GM12872 (cell line): ENCODE measurements at regions not wholly inside any gene's neighbourhood (a gene's known extent, or its start where the extent isn't known, plus 50 kb on each side); places are given as distances from the start of the nearest gene placed in this dataset.

Experiments used
- TF ChIP-seq, protein P1 (sequence below): IDR thresholded peaks from 3 replicates; pipeline ENCODE4 v1.5.1; 2011; ENCODE audit warnings: low read depth, mild to moderate bottlenecking, low read length, moderate library complexity; ENCODE audit not compliant: insufficient read depth

DNA sequence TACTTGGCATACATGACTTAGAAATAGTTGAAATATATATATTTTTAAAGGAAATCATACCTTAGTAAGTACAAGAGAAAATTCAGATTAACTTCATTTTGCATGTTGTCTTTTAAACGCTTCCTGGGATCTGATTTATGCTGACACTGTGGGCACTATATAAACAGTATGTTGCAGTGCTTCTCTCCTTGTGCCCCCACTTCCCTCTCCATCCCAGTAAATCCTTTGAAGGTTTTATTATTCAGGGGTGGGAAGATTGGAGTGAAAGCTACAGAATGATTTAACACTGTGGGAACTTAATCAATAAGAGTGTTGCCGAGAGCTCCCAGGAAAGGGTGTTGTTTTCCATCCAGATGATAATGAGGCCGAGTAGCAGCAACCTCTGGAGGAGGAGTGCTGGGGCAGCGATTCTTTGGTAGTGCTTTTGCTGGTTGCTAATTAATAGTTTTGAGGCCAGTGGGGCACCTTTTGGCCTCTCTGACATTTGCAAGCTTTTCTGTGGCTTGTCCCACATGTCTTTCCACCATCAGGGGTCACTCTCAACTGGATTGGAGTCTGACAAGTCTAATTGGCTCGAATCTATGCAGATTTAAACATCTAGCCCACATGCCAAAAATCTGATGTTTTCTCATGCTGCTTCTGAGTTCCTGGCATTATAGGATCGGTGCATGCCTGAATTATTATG lies 183.0 kb upstream of the MMS22L start:
- TF ChIP-seq, protein P1, sequence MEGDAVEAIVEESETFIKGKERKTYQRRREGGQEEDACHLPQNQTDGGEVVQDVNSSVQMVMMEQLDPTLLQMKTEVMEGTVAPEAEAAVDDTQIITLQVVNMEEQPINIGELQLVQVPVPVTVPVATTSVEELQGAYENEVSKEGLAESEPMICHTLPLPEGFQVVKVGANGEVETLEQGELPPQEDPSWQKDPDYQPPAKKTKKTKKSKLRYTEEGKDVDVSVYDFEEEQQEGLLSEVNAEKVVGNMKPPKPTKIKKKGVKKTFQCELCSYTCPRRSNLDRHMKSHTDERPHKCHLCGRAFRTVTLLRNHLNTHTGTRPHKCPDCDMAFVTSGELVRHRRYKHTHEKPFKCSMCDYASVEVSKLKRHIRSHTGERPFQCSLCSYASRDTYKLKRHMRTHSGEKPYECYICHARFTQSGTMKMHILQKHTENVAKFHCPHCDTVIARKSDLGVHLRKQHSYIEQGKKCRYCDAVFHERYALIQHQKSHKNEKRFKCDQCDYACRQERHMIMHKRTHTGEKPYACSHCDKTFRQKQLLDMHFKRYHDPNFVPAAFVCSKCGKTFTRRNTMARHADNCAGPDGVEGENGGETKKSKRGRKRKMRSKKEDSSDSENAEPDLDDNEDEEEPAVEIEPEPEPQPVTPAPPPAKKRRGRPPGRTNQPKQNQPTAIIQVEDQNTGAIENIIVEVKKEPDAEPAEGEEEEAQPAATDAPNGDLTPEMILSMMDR = 0 out of 3 replicates have a peak, but pooled peaks have one; percentile 4

DNA sequence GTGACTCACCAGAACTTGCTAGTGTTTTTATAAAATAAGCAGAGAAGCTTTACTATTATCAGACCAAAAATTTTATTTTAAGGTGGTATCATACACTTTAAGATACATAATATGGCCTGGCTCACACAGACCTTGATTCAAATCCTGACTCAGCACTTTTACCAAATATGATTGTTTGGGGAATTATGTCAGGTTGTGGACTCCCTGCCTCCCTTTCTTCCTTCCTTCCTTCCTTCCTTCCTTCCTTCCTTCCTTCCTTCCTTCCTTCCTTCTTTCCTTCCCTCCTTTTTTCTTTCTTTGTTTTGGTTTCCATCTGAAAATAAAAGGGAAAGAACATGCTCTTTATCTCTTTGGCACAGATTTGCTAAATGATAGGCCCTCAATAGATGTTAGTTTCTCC lies 186.0 kb upstream of the MMS22L start:
- TF ChIP-seq, protein P1 = no peak

DNA sequence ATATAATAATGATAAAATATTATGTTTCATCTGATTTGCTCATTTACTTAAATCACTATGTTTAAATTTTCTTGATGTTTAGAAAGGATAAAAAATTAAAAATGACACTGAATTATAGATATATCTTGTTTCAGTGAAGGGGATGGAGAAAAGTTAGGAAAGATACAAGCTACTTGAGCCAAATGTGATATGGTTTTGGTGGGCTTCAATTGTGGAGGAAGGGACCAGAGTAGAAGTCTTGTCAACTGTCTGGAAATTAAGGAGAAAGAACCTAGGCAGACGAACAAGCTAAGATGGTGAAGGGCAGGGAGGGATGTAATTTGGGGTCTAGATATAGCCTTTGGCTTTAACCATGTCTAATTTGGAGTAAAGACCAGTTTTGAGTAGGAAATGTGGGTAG lies 186.4 kb upstream of the MMS22L start:
- TF ChIP-seq, protein P1 = no peak

DNA sequence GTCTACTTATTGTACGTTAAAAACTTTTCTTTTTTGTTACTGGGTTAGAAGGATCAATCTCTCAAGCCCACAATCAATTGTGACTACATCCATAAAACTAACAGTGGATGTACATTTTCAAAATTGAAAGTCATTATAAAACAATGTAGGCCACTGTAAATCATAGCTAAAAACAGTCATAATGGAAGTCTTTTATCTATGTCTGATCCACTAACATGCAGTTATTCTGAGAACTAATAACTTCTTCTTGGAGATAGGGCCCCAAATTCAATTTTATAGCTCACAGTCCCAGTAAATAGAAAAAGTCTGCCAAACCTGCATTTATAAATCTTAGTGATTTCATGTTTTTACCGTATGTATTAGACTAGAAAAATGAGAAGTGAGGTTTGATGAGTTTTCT lies 187.3 kb upstream of the MMS22L start:
- TF ChIP-seq, protein P1 = no peak

DNA sequence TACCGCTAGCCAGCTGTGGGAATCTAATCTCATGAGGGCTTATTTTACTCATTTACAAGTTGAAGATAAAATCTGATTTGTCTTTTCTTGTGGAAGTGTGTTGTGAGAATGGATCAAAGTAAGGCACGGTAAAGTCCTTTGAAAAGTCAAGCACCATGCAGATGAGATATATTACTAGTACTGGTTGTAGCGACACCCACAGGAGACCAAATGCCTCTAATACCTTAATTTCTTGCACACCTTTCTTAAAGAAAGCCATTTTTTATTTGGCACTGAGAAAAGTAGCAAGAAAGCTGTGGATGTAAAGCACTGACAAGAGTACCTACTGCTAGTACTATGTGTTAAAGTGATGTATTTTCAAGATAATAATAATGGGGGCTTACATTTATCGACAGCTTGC lies 191.0 kb upstream of the MMS22L start:
- TF ChIP-seq, protein P1 = no peak

DNA sequence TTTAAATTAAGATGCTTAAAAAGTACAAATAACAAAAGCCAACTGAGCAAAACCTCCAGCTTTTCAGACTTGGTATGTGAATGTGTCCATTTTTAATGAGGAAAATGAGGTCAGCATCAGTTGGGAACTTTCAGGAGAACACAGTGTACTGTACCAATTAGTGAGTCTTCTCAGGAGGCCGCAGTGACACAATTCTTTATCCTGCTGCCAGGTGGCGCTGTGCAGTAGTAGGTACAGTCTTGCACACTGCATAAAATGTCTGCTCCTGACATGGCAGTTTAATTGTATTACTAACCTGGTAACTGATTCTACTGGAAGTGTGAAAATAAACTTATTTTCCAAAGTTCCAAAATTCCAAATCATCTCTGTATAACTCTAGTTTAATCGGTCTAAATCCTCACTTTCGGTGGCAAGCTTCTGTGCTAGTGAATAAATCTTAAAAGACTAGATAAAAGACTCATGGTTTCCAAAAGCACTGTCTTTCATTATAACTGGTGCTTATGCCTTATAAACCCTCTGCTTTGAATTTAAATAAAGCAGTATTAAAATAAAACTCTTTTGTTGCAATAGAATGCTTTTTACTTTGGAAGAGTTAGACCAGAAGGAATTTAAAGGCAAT lies 214.8 kb upstream of the MMS22L start:
- TF ChIP-seq, protein P1 = peak; percentile 88

DNA sequence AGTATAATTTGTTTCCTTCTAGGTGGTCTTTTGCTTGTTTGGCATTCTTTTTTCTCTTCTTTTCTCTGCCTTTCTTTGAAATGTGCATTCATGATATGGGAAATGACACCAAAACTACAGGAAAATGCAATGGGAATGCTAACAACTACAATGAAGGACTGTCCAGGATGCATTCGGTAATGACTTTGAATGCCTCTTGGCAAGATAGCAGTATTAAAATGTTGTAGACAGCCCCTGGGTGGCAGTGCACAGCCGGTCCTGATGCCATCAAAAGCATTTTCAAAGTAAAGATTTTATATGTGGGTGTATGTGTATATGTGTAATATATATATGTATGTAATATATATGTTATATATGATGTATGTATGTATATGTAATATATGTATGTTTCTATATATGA lies 218.8 kb upstream of the MMS22L start:
- TF ChIP-seq, protein P1 = no peak
